GM13977 (cell line): ENCODE measurements at regions not wholly inside any gene's neighbourhood (a gene's known extent, or its start where the extent isn't known, plus 50 kb on each side); places are given as distances from the start of the nearest gene placed in this dataset.

Experiments used
- DNase-seq: peaks from one replicate; pipeline ENCODE4 v3.0.0; 2012; ENCODE audit warnings: low spot score
- in situ Hi-C: fragments of 300-500 bp; cut with MboI; formaldehyde crosslinking; loops from one replicate; pipeline ENCODE4 v1.12.0; 2022; ENCODE audit warnings: low sequenced_read_pairs, low pct_unique_long_range_greater_than_20kb, mixed read lengths, inconsistent platforms; ENCODE audit not compliant: unreplicated experiment
- TF ChIP-seq, protein P1 (sequence below): IDR thresholded peaks from 2 replicates; pipeline ENCODE4 v1.5.1; 2012; ENCODE audit warnings: mild to moderate bottlenecking, control low read depth; ENCODE audit not compliant: insufficient read depth; ENCODE audit errors: extremely low read depth, missing control alignments

DNA sequence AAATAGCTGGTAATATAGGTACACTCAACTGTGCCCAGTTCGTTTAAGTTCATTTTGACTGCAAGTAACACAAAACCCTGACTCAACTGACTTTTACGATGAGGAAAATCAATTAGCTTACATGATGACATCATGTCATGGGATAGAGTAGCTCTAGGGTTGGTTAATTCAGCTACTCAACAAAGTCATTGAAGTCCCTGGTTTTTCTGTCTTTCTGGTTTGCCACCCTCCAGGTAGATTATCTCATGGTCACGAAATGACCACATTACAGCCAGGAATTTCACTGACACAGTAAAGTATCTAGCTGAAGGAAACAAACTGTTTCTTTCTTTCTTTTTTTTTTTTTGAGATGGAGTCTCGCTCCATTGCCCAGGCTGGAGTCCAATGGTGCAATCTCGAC lies 68.5 kb upstream of the FUT8 start:
- in situ Hi-C loops: no loop called here
- TF ChIP-seq, protein P1, sequence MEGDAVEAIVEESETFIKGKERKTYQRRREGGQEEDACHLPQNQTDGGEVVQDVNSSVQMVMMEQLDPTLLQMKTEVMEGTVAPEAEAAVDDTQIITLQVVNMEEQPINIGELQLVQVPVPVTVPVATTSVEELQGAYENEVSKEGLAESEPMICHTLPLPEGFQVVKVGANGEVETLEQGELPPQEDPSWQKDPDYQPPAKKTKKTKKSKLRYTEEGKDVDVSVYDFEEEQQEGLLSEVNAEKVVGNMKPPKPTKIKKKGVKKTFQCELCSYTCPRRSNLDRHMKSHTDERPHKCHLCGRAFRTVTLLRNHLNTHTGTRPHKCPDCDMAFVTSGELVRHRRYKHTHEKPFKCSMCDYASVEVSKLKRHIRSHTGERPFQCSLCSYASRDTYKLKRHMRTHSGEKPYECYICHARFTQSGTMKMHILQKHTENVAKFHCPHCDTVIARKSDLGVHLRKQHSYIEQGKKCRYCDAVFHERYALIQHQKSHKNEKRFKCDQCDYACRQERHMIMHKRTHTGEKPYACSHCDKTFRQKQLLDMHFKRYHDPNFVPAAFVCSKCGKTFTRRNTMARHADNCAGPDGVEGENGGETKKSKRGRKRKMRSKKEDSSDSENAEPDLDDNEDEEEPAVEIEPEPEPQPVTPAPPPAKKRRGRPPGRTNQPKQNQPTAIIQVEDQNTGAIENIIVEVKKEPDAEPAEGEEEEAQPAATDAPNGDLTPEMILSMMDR: no peak
- no peak for DNase-seq

DNA sequence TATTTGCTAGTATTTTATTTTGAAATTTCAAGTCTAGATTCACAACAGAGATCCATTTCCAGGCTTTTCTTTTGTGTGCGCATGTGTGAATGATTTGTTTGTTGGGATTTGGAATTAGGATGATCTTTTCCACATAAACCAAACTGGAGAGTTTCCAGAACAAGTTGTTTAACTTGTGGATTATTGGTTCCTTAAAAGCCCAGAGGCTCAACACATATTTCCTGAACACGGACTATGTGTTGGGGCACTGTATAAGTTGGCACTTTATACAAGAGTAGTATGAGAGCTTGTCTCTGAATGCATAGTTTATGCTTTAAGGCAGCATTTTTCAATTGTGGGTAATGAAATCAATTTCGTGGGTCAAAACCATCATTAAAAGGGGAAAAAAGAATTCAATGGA lies 67.3 kb upstream of the FUT8 start:
- TF ChIP-seq, protein P1: no peak
- no peak for DNase-seq
- in situ Hi-C loops: no loop called here

DNA sequence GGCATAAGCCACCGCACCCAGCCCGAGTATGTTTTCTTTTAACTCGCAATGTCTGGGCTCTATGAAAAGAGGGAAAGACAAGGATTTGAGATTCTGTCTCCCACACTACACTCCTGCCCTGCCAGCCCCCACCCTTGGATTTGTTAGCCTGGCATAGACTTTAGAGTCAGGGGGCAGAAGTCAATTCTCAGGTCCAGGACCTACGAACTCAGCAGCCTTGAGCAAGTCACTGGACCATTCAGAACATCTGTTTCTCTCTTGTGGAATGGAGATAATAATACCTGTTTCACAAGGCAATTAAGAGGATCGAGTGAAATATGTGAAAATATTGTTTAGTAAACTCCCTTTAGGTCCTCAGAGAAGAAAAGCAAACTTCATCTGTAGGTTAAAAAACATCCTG lies 66.1 kb upstream of the FUT8 start:
- DNase-seq: no peak
- TF ChIP-seq, protein P1: no peak
- in situ Hi-C loops: no loop called here

DNA sequence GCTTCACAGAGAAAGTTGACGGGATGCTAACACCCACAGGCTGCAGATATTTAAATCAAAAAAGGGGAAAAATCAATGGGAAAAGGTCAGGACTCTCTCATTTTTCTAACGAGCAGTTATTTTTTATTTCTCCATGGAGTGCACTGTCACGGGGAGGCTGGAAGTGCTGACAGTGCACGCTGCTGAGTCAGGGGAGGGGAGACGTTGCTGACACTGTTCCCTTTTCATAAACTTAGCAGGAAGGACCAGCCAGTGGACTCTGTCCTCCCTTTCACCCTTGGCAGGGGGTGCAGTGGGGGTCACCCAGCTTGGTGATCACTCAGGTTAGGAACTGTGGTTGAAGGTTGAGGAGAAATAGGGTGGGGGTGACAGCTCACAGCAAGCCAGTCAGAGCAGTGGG lies 65.6 kb upstream of the FUT8 start:
- in situ Hi-C loops: no loop called here
- TF ChIP-seq, protein P1: no peak
- DNase-seq: no peak

DNA sequence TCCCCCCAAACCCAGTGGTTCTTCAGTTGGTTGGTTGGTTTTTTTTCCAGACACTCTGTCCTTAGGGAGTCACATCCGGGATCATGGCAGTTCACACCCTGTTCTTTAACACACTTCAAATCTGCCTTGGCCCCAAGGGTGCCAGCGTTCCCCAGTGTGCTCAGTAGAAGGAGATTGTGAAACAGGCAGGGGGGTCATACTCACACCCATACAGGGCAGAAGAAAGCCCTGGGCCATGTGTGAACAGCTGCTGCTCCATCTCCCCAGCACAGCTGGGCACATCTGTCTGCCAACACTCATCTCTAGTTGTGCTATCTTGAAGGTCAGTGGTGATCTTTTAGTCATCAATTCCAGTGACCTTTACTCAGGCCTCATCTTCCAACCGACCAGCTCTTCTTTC lies 64.4 kb upstream of the FUT8 start:
- TF ChIP-seq, protein P1: no peak
- no peak for DNase-seq
- in situ Hi-C loops: no loop called here

DNA sequence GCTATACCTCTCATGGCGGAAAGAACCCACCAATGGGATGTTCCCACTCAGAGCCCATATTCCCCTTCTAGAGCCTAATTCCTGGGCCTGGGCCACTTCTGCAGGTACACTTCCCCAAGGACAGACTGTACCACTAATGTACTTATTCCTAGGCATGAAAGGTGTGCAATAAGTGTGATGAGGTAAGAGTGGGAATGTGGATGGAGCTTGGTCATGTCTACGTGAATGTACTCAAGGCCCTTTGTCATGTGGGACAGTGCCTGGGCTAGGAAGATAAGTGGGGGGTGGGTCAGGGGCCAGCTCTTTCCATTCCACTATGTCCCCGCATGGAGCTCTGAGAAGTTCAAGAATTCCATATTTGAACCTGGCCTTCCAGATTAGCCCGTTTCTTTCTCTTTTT lies 63.4 kb upstream of the FUT8 start:
- in situ Hi-C loops: no loop called here
- TF ChIP-seq, protein P1: no peak
- no peak for DNase-seq

DNA sequence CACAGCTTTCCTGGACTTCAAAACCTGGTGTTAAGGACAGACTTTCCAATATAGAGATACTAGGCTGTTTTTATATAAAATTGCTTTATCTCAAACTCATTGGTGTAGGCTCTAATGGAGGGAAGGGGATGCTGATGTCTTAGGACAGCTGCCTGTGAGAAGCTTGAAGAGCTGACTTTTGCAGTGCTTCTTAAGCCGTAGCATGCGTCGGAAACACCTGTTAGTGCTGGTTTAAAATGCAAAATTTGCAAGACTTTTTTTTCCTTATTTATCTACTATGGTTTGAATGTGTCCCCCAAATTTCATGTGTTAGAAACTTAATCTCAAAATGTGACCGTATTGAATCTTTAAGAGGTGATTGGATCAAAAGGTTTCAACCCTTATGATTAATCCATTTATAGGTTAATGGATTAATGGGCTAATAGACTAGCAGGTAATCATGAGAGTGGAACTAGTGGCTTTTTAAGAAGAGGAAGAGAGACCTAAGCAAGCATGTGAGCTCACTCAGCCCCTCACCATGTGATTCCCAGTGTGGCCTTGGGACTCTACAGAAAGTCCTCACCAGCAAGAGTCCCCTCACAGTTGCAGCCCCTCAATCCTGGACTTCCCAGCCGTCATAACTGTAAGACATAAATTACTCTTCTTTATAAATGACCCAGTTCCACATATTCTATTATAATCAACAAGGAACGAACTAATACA lies 60.9 kb upstream of the FUT8 start:
- no peak for DNase-seq
- in situ Hi-C loops: no loop called here
- TF ChIP-seq, protein P1: no peak
